Aorta (tissue), 5 donors: ENCODE measurements at regions not wholly inside any gene's neighbourhood (a gene's known extent, or its start where the extent isn't known, plus 50 kb on each side); places are given as distances from the start of the nearest gene placed in this dataset.
A peak's percentile ranks its signal among the peaks of the same experiment; 100 is the strongest.
"Not testable (repeated sequence)": the region's sequence is repeated elsewhere in the genome, so short reads cannot be mapped to it uniquely, and the experiment has no call there.

Experiments
- ATAC-seq: fragments of 200-7000 bp; cut with Tn5 transposase; one replicate; pipeline ENCODE4 v1.9.1; 2022; ENCODE audit warnings: moderate library complexity; ENCODE audit not compliant: low FRiP score
- DNase-seq, 2 donors: peaks; one replicate each; pipeline ENCODE4 v3.0.0-alpha.2; 2020
- H3K27ac ChIP-seq, 2 donors: one replicate each; pipeline ENCODE4 v1.5.1; 2013; ENCODE audit warnings: low read length in 2 of 2, mild to moderate bottlenecking in 2 of 2, moderate library complexity in 2 of 2, control low read depth in 1 of 2, inconsistent platforms in 1 of 2, low read depth in 1 of 2
- H3K27me3 ChIP-seq, 2 donors: one replicate each; pipeline ENCODE4 v1.6.1; 2013; ENCODE audit warnings: control low read depth in 1 of 2, low read length in 1 of 2, mild to moderate bottlenecking in 1 of 2, moderate library complexity in 1 of 2; ENCODE audit not compliant: insufficient read depth in 2 of 2, control insufficient read depth in 1 of 2
- H3K36me3 ChIP-seq, 2 donors: one replicate each; pipeline ENCODE4 v1.6.1; 2013; ENCODE audit warnings: control low read depth in 1 of 2, low read length in 1 of 2, mild to moderate bottlenecking in 1 of 2; ENCODE audit not compliant: insufficient read depth in 2 of 2, control insufficient read depth in 1 of 2
- H3K4me1 ChIP-seq, 2 donors: one replicate each; pipeline ENCODE4 v1.6.1; 2013; ENCODE audit warnings: low read length in 2 of 2, control low read depth in 1 of 2, mild to moderate bottlenecking in 1 of 2, moderate library complexity in 1 of 2; ENCODE audit not compliant: insufficient read depth in 2 of 2, control insufficient read depth in 1 of 2
- H3K4me3 ChIP-seq, 2 donors: one replicate each; pipeline ENCODE4 v1.5.1; 2013; ENCODE audit warnings: low read length in 2 of 2, control low read depth in 1 of 2, mild to moderate bottlenecking in 1 of 2
- H3K9me3 ChIP-seq: one replicate; pipeline ENCODE4 v1.6.1; 2013; ENCODE audit warnings: mild to moderate bottlenecking, low read length; ENCODE audit not compliant: control insufficient read depth
- WGBS, 2 donors: extraction: QIAGEN DNeasy Blood & Tissue Kit; methylation state at CpG; one replicate each; pipeline ENCODE4 v1.1.7; 2013; 5-methylcytosine and 5-hydroxymethylcytosine counted together
- intact Hi-C, 2 donors: fragments of 100-400 bp; cut with DNase I; formaldehyde crosslinking; loops; one replicate each; pipeline versions ENCODE4 v1.14.2 to v1.15.0; 2022
- donor health status: healthy with polysubstance abuse.
- donor health status: Bipolar disorder and iron deficiency.
- donor health status: DM: no; HTN: no; CAD: no.
- donor health status: DM: no; HTN: no; CAD: no.
- donor health status: DM: yes; HTN: yes; CAD: no.

GRCh38 chr7:85342781-85343180 lies 155.9 kb upstream of the SEMA3D start:
- no peaks in the 10 kb centered on the region for H3K9me3 ChIP-seq
- H3K27me3 ChIP-seq = no peaks in the 10 kb centered on the region
- H3K27ac ChIP-seq = no peak overlapping the region
- DNase-seq (no peak), ATAC-seq (no peak)
- H3K4me3 ChIP-seq = no peak overlapping the region
- H3K36me3 ChIP-seq = no peaks in the 10 kb centered on the region
- no peaks in the 10 kb centered on the region for H3K4me1 ChIP-seq
- intact Hi-C loops = no loop called here

- DNase-seq = no peak
- H3K36me3 ChIP-seq = no peaks in the 10 kb centered on the region
- H3K4me1 ChIP-seq = no peaks in the 10 kb centered on the region
- no peak for ATAC-seq
- H3K27me3 ChIP-seq = no peaks in the 10 kb centered on the region
- 43 to 48% methylated on average over 2 of the region's 2 CpGs for WGBS, 2 donors
- H3K9me3 ChIP-seq = no peaks in the 10 kb centered on the region
- H3K4me3 ChIP-seq = no peak overlapping the region
- intact Hi-C loops = no loop called here
- H3K27ac ChIP-seq = no peak overlapping the region
Observed at GRCh38 chr7:85341973-85342372, 155.1 kb upstream of the SEMA3D start.

- no peaks in the 10 kb centered on the region for H3K27me3 ChIP-seq
- H3K36me3 ChIP-seq = no peaks in the 10 kb centered on the region
- H3K9me3 ChIP-seq = no peaks in the 10 kb centered on the region
- intact Hi-C loops = no loop called here
- DNase-seq (no peak), ATAC-seq (no peak)
- no peak overlapping the region for H3K27ac ChIP-seq
- H3K4me1 ChIP-seq = no peaks in the 10 kb centered on the region
- H3K4me3 ChIP-seq = no peak overlapping the region
- WGBS, 2 donors = 40 to 50% methylated on average over 1 of the region's 1 CpG
Observed at GRCh38 chr7:85341121-85341520, 154.3 kb upstream of the SEMA3D start.

- H3K27me3 ChIP-seq = no peaks in the 10 kb centered on the region
- intact Hi-C loops = no loop called here
- ATAC-seq (no peak), DNase-seq (no peak)
- H3K4me3 ChIP-seq = no peak overlapping the region
- WGBS, 2 donors = 60 to 63% methylated on average over 1 of the region's 1 CpG
- no peak overlapping the region for H3K27ac ChIP-seq
- no peaks in the 10 kb centered on the region for H3K9me3 ChIP-seq
- no peaks in the 10 kb centered on the region for H3K36me3 ChIP-seq
- H3K4me1 ChIP-seq = no peaks in the 10 kb centered on the region
Observed at GRCh38 chr7:85336086-85336485, 149.2 kb upstream of the SEMA3D start.

GRCh38 chr7:85335113-85335512 lies 148.3 kb upstream of the SEMA3D start:
- ATAC-seq = not testable (repeated sequence)

GRCh38 chr7:85328456-85328998 lies 141.7 kb upstream of the SEMA3D start:
- H3K4me3 ChIP-seq = no peak overlapping the region
- 68 to 75% methylated on average over 3 of the region's 3 CpGs for WGBS, 2 donors
- no peaks in the 10 kb centered on the region for H3K36me3 ChIP-seq
- H3K27me3 ChIP-seq = no peaks in the 10 kb centered on the region
- no peak overlapping the region for H3K27ac ChIP-seq
- DNase-seq (no peak), ATAC-seq (no peak)
- H3K4me1 ChIP-seq = no peaks in the 10 kb centered on the region
- intact Hi-C loops = no loop called here
- H3K9me3 ChIP-seq = no peaks in the 10 kb centered on the region

More at GRCh38 chr7:85335113-85335512, 148.3 kb upstream of the SEMA3D start:
- 73 to 89% methylated on average over 14 to 15 of the region's 15 CpGs for WGBS, 2 donors
- DNase-seq = peak in 1 of 2 donors; percentile 39
- H3K4me3 ChIP-seq, H3K9me3 ChIP-seq, H3K4me1 ChIP-seq, H3K36me3 ChIP-seq, H3K27ac ChIP-seq, intact Hi-C loops, H3K27me3 ChIP-seq: not testable (repeated sequence)

GRCh38 chr7:85324145-85324799 lies 137.4 kb upstream of the SEMA3D start:
- 80 to 82% methylated on average over 4 of the region's 4 CpGs for WGBS, 2 donors
- intact Hi-C loops = no loop called here

GRCh38 chr7:85322252-85322651 lies 135.4 kb upstream of the SEMA3D start:
- intact Hi-C loops = no loop called here
- WGBS, 2 donors = 55 to 61% methylated on average over 4 of the region's 4 CpGs

More at GRCh38 chr7:85324145-85324799, 137.4 kb upstream of the SEMA3D start:
- Histone ChIP-seq H3K36me3 (no peaks in the 10 kb centered on the region), H3K4me3 (no peak overlapping the region), H3K27me3 (no peaks in the 10 kb centered on the region), H3K4me1 (no peaks in the 10 kb centered on the region), H3K27ac (no peak overlapping the region), H3K9me3 (no peaks in the 10 kb centered on the region)
- ATAC-seq (no peak), DNase-seq (no peak)

GRCh38 chr7:85320699-85321476 lies 134.0 kb upstream of the SEMA3D start:
- intact Hi-C loops = no loop called here
- no peaks in the 10 kb centered on the region for H3K9me3 ChIP-seq
- ATAC-seq (no peak), DNase-seq (no peak)
- 68% methylated on average over 3 of the region's 3 CpGs for WGBS, 2 donors
- no peak overlapping the region for H3K27ac ChIP-seq
- H3K4me1 ChIP-seq = no peaks in the 10 kb centered on the region
- H3K4me3 ChIP-seq = no peak overlapping the region
- no peaks in the 10 kb centered on the region for H3K36me3 ChIP-seq
- H3K27me3 ChIP-seq = no peaks in the 10 kb centered on the region

More at GRCh38 chr7:85322252-85322651, 135.4 kb upstream of the SEMA3D start:
- H3K36me3 ChIP-seq = no peaks in the 10 kb centered on the region
- DNase-seq = no peak
- H3K27ac ChIP-seq = no peak overlapping the region
- no peaks in the 10 kb centered on the region for H3K4me1 ChIP-seq
- ATAC-seq = no peak
- H3K27me3 ChIP-seq = no peaks in the 10 kb centered on the region
- no peak overlapping the region for H3K4me3 ChIP-seq
- H3K9me3 ChIP-seq = no peaks in the 10 kb centered on the region
